Testis (tissue), 2 donors: ENCODE measurements at regions not wholly inside any gene's neighbourhood (a gene's known extent, or its start where the extent isn't known, plus 50 kb on each side); places are given as distances from the start of the nearest gene placed in this dataset.

ENCODE experiments used
- DNase-seq: peaks from one replicate; pipeline ENCODE4 v3.0.0-alpha.2; 2019
- H3K27ac ChIP-seq, 2 donors: fragments of 200-600 bp; sonication (generic); one replicate each; pipeline ENCODE4 v1.5.1; 2019
- H3K27me3 ChIP-seq: fragments of 200-600 bp; sonication (generic); one replicate; pipeline ENCODE4 v1.5.1; 2019
- H3K36me3 ChIP-seq: fragments of 200-600 bp; sonication (generic); one replicate; pipeline ENCODE4 v1.5.1; 2017; ENCODE audit warnings: low read depth; ENCODE audit errors: missing control alignments
- H3K4me1 ChIP-seq: fragments of 200-600 bp; sonication (generic); one replicate; pipeline ENCODE4 v1.5.1; 2019
- H3K4me3 ChIP-seq, 2 donors: fragments of 200-600 bp; sonication (generic); one replicate each; pipeline ENCODE4 v1.5.1; 2017 to 2019
- H3K9me3 ChIP-seq: fragments of 200-600 bp; sonication (generic); one replicate; pipeline ENCODE4 v1.5.1; 2017
- CTCF ChIP-seq, 3 experiments: fragments of 450-650 bp in 2 of 3; fragments of 200-600 bp in 1 of 3; sonication (generic) in 1 of 3; IDR thresholded peaks; one replicate each; pipeline ENCODE4 v1.5.1; 2016 to 2019; ENCODE audit warnings: antibody characterized with exemption in 3 of 3, mild to moderate bottlenecking in 2 of 3, moderate library complexity in 1 of 3
- POLR2A ChIP-seq: fragments of 450-650 bp; IDR thresholded peaks from one replicate; pipeline ENCODE4 v1.6.1; 2017; ENCODE audit warnings: antibody characterized with exemption, mild to moderate bottlenecking, moderate library complexity
- WGBS, 2 donors: methylation state at CpG; one replicate each; pipeline ENCODE4 v1.1.5; 2018; 5-methylcytosine and 5-hydroxymethylcytosine counted together
- intact Hi-C: fragments of 100-400 bp; cut with DNase I; formaldehyde crosslinking; loops from one replicate; pipeline ENCODE4 v1.15.1; 2023; ENCODE audit warnings: low total_unique reads

GRCh38 chr9:85263288-85263687, 478.5 kb downstream of the AGTPBP1 start:
- H3K9me3 ChIP-seq = no peaks in the 10 kb centered on the region
- 86 to 93% methylated on average over 2 of the region's 2 CpGs for WGBS, 2 donors

GRCh38 chr9:85262333-85262732, 479.4 kb downstream of the AGTPBP1 start:
- WGBS, 2 donors = 30 to 32% methylated on average over 2 of the region's 2 CpGs
- H3K4me3 ChIP-seq = no peak overlapping the region
- no peak overlapping the region for H3K27ac ChIP-seq
- H3K9me3 ChIP-seq = no peaks in the 10 kb centered on the region
- no peak for TF ChIP-seq POLR2A
- TF ChIP-seq CTCF (IDR thresholded peaks at IDR 0.05) = no peak
- no peaks in the 10 kb centered on the region for H3K27me3 ChIP-seq
- intact Hi-C loops = no loop called here
- H3K36me3 ChIP-seq = no peaks in the 10 kb centered on the region
- H3K4me1 ChIP-seq = no peaks in the 10 kb centered on the region
- no peak for DNase-seq

More at GRCh38 chr9:85263288-85263687, 478.5 kb downstream of the AGTPBP1 start:
- no peak for DNase-seq
- Histone ChIP-seq H3K36me3 (no peaks in the 10 kb centered on the region), H3K4me1 (no peaks in the 10 kb centered on the region), H3K27ac (no peak overlapping the region), H3K4me3 (no peak overlapping the region), H3K27me3 (no peaks in the 10 kb centered on the region)
- intact Hi-C loops = no loop called here
- TF ChIP-seq CTCF (IDR thresholded peaks at IDR 0.05) (no peak), POLR2A (no peak)

DNA sequence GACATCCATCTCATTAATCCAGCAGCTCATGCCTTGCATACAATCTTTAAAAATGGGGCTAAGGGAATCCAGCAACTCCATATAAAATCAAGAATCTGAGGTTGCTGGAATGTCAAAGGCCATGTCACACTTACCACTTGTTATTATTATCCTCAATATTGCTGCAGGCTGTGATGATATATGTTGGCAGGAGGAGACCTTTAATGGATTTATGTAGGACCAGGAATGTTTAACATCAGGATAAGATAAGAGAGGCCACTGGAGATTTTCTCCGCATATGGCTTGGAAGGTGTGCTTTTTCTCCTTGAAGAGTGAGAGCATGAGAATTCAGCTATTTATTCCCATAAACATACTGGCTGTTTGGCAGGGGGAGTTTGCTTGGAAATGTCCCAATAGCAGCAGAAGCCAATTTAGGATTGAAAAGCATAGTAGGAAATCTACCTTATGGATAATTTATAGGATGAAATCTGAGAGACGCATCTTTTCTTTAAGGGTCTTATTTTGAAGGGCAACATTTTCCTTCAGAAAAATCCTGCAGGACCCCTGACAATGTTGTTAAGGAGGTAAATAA, 481.4 kb downstream of the AGTPBP1 start:
- Histone ChIP-seq H3K9me3 (no peaks in the 10 kb centered on the region), H3K27ac (no peak overlapping the region), H3K4me1 (no peaks in the 10 kb centered on the region), H3K36me3 (no peaks in the 10 kb centered on the region), H3K4me3 (no peak overlapping the region), H3K27me3 (no peaks in the 10 kb centered on the region)
- DNase-seq = no peak
- TF ChIP-seq CTCF (IDR thresholded peaks at IDR 0.05) (no peak), POLR2A (no peak)
- whole genome bisulfite sequencing, 2 donors = 90 to 93% methylated on average over 2 of the region's 2 CpGs
- intact Hi-C loops = no loop called here

DNA sequence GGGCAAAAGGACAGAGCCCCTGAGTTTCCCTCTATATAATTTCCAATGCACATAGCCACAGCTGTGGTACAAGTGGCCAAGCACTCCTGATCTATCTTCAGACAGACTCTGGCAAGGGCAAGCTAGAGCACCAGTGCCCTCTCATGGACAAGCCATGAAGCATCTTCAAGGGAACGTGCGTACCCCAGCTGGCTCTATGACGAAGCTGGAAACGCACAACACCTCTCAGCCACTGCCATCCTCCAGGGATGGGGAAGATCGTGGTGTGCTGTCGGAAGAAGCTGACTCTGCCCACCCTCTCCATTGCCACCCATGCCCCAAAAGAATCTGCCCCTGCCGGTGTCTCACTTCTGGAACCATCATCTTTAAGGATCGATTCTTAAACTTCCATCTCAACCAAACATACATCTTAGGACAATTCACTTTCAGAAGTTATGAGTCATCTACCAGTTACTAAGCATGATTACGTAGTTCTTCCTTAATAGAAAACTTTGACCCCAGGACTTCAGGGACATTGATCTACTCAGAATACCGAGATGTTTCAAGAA, 482.9 kb downstream of the AGTPBP1 start:
- Histone ChIP-seq H3K4me3 (no peak overlapping the region), H3K36me3 (no peaks in the 10 kb centered on the region), H3K4me1 (no peaks in the 10 kb centered on the region), H3K27me3 (no peaks in the 10 kb centered on the region), H3K27ac (no peak overlapping the region), H3K9me3 (no peaks in the 10 kb centered on the region)
- intact Hi-C loops = no loop called here
- peak; percentile 81 for DNase-seq
- WGBS, 2 donors = 47 to 50% methylated on average over 10 of the region's 10 CpGs
- no peak for TF ChIP-seq POLR2A
- TF ChIP-seq CTCF (IDR thresholded peaks at IDR 0.05) = peak; percentile 19 to 40 (median 33)

DNA sequence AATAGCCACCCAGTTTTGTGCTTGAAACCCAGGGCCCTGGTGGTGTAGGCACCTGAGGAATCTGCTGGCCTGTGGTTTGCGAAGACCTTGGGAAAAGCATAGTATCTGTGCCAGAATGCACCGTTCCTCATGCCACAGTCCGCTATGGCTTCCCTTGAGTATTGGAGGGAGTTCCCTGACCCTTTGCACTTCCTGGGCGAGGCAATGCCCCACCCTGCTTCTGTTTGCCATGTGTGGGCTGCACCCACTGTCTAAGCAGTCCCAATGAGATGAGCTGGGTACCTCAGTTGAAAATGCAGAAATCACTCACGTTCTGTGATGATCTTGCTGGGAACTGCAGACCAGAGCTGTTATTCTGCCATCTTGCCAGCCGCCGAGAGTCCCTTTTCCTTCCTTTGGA, 483.5 kb downstream of the AGTPBP1 start:
- Histone ChIP-seq H3K27me3 (no peaks in the 10 kb centered on the region), H3K4me3 (no peak overlapping the region), H3K4me1 (no peaks in the 10 kb centered on the region), H3K36me3 (no peaks in the 10 kb centered on the region), H3K27ac (no peak overlapping the region), H3K9me3 (no peaks in the 10 kb centered on the region)
- DNase-seq = no peak
- intact Hi-C loops = no loop called here
- WGBS, 2 donors = 94 to 100% methylated on average over 4 to 7 of the region's 7 CpGs
- TF ChIP-seq CTCF (IDR thresholded peaks at IDR 0.05) (no peak), POLR2A (no peak)
